ENCODE measurements at regions not wholly inside any gene's neighbourhood (a gene's known extent, or its start where the extent isn't known, plus 50 kb on each side); places are given as distances from the start of the nearest gene placed in this dataset.

- H3K9ac ChIP-seq (ENCODE audit: insufficient read length), result no peak overlapping the region
- DNase-seq (ENCODE audit: low read depth, low spot score), result no peak
- no peak overlapping the region for H3K27ac ChIP-seq
- no peaks in the 10 kb centered on the region for H3K36me3 ChIP-seq (ENCODE audit: insufficient read depth, low read length)
- no peak overlapping the region for H3K4me3 ChIP-seq
- no peaks in the 10 kb centered on the region for H3K9me3 ChIP-seq (ENCODE audit: low read depth, low read length)
- TF ChIP-seq POLR2AphosphoS5 (IDR thresholded peaks at IDR 0.05; ENCODE audit: borderline replicate concordance, low read depth, low read length), result no peak
Observed at GRCh38 chr2:83172841-83173240, 1286.2 kb downstream of the SUCLG1 start.

- Histone ChIP-seq H3K9ac (ENCODE audit: insufficient read length) (no peak overlapping the region), H3K27ac (no peak overlapping the region), H3K4me3 (no peak overlapping the region), H3K36me3 (ENCODE audit: insufficient read depth, low read length) (no peaks in the 10 kb centered on the region), H3K9me3 (ENCODE audit: low read depth, low read length) (no peaks in the 10 kb centered on the region)
- DNase-seq (ENCODE audit: low read depth, low spot score), result no peak
- TF ChIP-seq FOXP2 (optimal IDR thresholded peaks at IDR 0.05; ENCODE audit: control extremely low read depth, extremely low read length, insufficient read depth) (no peak), EZH2 (IDR thresholded peaks at IDR 0.05) (no peak), POLR2AphosphoS5 (IDR thresholded peaks at IDR 0.05; ENCODE audit: borderline replicate concordance, low read depth, low read length) (no peak)
Observed at GRCh38 chr2:83168377-83168776, 1290.7 kb downstream of the SUCLG1 start.

DNA sequence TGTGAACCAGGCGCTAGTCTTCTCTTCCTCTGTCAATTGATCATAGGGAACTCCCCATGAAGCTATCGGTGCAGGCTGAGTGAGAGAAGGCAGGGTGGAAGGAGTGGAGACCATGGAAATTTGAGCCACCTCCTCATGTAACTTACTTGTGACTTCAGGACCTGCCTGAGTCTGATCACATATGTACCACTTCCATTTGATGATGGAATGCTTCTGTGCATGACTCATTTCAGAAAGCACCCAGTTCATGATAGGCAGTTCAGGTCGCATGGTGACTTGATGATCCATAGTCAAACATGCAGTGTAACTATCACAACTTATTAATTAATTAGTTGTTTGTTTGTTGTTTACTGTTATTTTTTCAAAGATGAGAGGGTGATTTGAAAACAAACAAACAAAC is 1296.7 kb downstream of the SUCLG1 start:
- DNase-seq (ENCODE audit: low read depth, low spot score), result no peak
- H3K27ac ChIP-seq, result no peak overlapping the region
- TF ChIP-seq EZH2 (IDR thresholded peaks at IDR 0.05) (no peak), POLR2AphosphoS5 (IDR thresholded peaks at IDR 0.05; ENCODE audit: borderline replicate concordance, low read depth, low read length) (no peak), FOXP2 (optimal IDR thresholded peaks at IDR 0.05; ENCODE audit: control extremely low read depth, extremely low read length, insufficient read depth) (no peak)
- no peaks in the 10 kb centered on the region for H3K36me3 ChIP-seq (ENCODE audit: insufficient read depth, low read length)
- no peak overlapping the region for H3K9ac ChIP-seq (ENCODE audit: insufficient read length)
- no peak overlapping the region for H3K4me3 ChIP-seq
- H3K9me3 ChIP-seq (ENCODE audit: low read depth, low read length), result no peaks in the 10 kb centered on the region

DNA sequence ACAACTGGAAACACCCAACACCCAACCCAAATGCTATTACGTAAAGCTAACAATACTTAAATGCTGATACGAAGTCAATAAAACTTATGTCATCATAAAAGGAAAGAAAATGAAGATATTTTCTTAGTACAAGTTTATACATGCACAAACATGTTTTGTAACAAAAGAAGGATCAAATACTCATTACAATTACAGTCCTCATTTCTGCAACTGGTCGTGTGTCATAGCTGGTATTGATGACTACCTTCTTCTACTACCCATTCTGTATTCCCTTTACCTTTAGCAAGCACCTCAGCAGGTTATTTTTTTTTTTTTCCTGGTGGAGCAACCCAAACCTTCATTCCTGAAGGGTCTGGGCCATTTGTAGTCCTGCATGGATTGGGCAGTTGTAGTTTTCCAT is 1298.5 kb downstream of the SUCLG1 start:
- Histone ChIP-seq H3K36me3 (ENCODE audit: insufficient read depth, low read length) (no peaks in the 10 kb centered on the region), H3K9me3 (ENCODE audit: low read depth, low read length) (no peaks in the 10 kb centered on the region), H3K4me3 (no peak overlapping the region), H3K9ac (ENCODE audit: insufficient read length) (no peak overlapping the region), H3K27ac (no peak overlapping the region)
- TF ChIP-seq FOXP2 (optimal IDR thresholded peaks at IDR 0.05; ENCODE audit: control extremely low read depth, extremely low read length, insufficient read depth) (no peak), EZH2 (IDR thresholded peaks at IDR 0.05) (no peak), POLR2AphosphoS5 (IDR thresholded peaks at IDR 0.05; ENCODE audit: borderline replicate concordance, low read depth, low read length) (no peak)
- DNase-seq (ENCODE audit: low read depth, low spot score), result no peak

DNA sequence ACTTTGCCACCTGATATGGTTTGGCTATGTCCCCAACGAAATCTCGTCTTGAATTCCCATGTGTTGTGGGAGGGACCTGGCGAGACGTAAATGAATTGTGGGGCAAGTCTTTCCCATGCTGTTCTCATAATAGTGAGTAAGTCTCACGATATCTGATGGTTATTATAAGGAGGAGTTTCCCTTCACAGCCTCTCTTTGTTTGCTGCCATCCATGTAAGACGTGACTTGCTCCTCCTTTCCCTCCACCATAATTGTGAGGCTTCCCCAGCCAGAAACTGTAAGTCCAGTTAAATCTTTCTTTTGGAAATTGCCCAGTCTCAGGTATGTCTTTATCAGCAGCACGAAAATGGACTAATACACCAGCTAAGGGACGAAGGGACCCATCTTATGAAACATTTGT is 1303.3 kb downstream of the SUCLG1 start:
- no peak overlapping the region for H3K4me3 ChIP-seq
- H3K36me3 ChIP-seq (ENCODE audit: insufficient read depth, low read length), result no peaks in the 10 kb centered on the region
- TF ChIP-seq FOXP2 (optimal IDR thresholded peaks at IDR 0.05; ENCODE audit: control extremely low read depth, extremely low read length, insufficient read depth), result no peak
- no peaks in the 10 kb centered on the region for H3K9me3 ChIP-seq (ENCODE audit: low read depth, low read length)
- H3K9ac ChIP-seq (ENCODE audit: insufficient read length), result no peak overlapping the region
- H3K27ac ChIP-seq, result no peak overlapping the region
- DNase-seq (ENCODE audit: low read depth, low spot score), result no peak

DNA sequence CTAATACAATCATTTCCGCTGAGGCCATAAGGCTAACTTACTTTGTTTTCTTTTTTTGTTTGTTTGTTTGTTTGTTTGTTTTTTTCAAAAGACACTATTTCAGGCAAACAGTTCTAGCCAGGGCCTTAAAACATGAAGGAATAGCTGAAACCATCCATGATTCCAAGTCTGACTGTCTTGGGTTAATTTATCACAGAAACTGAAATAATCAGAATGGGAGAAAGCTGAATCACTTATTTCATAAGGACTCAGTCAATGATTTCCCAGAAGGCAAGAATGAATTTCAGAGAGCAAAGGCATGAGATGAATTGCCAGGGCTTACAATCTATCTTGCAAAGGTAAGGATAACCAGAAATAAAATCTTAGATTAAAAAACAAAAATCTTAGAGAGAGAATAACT is 1315.1 kb downstream of the SUCLG1 start:
- Histone ChIP-seq H3K9ac (ENCODE audit: insufficient read length) (no peak overlapping the region), H3K36me3 (ENCODE audit: insufficient read depth, low read length) (no peaks in the 10 kb centered on the region), H3K27ac (no peak overlapping the region), H3K4me3 (no peak overlapping the region), H3K9me3 (ENCODE audit: low read depth, low read length) (no peaks in the 10 kb centered on the region)
- no peak for DNase-seq (ENCODE audit: low read depth, low spot score)
- TF ChIP-seq EZH2 (IDR thresholded peaks at IDR 0.05), result no peak

- no peaks in the 10 kb centered on the region for H3K36me3 ChIP-seq (ENCODE audit: insufficient read depth, low read length)
- no peak overlapping the region for H3K27ac ChIP-seq
- H3K9ac ChIP-seq (ENCODE audit: insufficient read length), result no peak overlapping the region
- no peak for TF ChIP-seq FOXP2 (optimal IDR thresholded peaks at IDR 0.05; ENCODE audit: control extremely low read depth, extremely low read length, insufficient read depth)
- no peak for TF ChIP-seq EZH2 (IDR thresholded peaks at IDR 0.05)
- no peak for TF ChIP-seq POLR2AphosphoS5 (IDR thresholded peaks at IDR 0.05; ENCODE audit: borderline replicate concordance, low read depth, low read length)
- H3K9me3 ChIP-seq (ENCODE audit: low read depth, low read length), result no peaks in the 10 kb centered on the region
- no peak overlapping the region for H3K4me3 ChIP-seq
- DNase-seq (ENCODE audit: low read depth, low spot score), result no peak
Observed at GRCh38 chr2:83142934-83143333, 1316.1 kb downstream of the SUCLG1 start.

DNA sequence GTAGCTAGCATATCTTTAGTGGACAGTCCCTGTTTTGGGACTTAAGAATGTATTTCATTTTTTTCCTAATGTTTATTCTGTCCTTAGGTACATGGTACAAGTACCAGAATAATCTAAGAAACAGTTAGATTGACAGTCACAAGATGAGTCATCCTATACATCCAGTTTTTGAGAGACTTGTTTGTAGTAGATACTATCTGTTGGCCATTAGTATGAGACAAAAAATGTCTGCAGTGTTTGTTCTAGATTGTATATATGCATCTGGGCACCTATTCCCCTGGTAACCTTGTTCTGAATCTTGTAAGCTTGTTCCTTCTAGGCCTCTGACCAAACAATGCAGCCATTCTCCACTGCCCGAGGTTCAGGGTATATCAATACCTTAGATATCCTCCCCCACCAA is 1343.5 kb downstream of the SUCLG1 start:
- no peak for TF ChIP-seq EZH2 (IDR thresholded peaks at IDR 0.05)
- no peak for TF ChIP-seq FOXP2 (optimal IDR thresholded peaks at IDR 0.05; ENCODE audit: control extremely low read depth, extremely low read length, insufficient read depth)
- TF ChIP-seq POLR2AphosphoS5 (IDR thresholded peaks at IDR 0.05; ENCODE audit: borderline replicate concordance, low read depth, low read length), result no peak

DNA sequence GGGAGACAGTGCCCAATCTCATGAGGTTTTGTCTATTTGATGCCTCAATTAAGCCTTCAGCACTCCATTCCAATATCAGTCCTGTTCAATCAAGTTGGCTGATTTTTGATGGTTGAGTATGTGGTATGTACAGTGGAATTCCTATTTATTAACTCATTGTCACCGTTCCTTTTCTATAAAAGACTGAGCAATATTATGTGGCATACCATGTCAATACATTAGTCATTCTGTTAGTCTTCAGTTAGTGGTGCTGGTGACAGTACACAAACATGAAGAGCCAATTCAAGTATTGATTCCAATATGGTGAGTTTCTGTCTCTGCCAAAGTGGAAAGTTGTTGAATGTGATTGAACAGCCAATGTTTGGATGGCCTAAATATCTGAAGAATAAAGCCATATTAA is 1343.9 kb downstream of the SUCLG1 start:
- Histone ChIP-seq H3K9ac (ENCODE audit: insufficient read length) (no peak overlapping the region), H3K27ac (no peak overlapping the region), H3K9me3 (ENCODE audit: low read depth, low read length) (no peaks in the 10 kb centered on the region), H3K36me3 (ENCODE audit: insufficient read depth, low read length) (no peaks in the 10 kb centered on the region), H3K4me3 (no peak overlapping the region)
- no peak for TF ChIP-seq FOXP2 (optimal IDR thresholded peaks at IDR 0.05; ENCODE audit: control extremely low read depth, extremely low read length, insufficient read depth)
- no peak for TF ChIP-seq EZH2 (IDR thresholded peaks at IDR 0.05)
- TF ChIP-seq POLR2AphosphoS5 (IDR thresholded peaks at IDR 0.05; ENCODE audit: borderline replicate concordance, low read depth, low read length), result no peak
- no peak for DNase-seq (ENCODE audit: low read depth, low spot score)

More for the DNA sequence above, 1343.5 kb downstream of the SUCLG1 start:
- Histone ChIP-seq H3K27ac (no peak overlapping the region), H3K36me3 (ENCODE audit: insufficient read depth, low read length) (no peaks in the 10 kb centered on the region), H3K4me3 (no peak overlapping the region), H3K9ac (ENCODE audit: insufficient read length) (no peak overlapping the region), H3K9me3 (ENCODE audit: low read depth, low read length) (no peaks in the 10 kb centered on the region)
- no peak for DNase-seq (ENCODE audit: low read depth, low spot score)

All from SK-N-MC (cell line).